Activated CD4-positive, alpha-beta T cell treated with anti-CD3 and anti-CD28 coated beads, Interleukin-2, amount 10 ng/mL, durations not matched to agents 24 days and 14 days (primary cell): ENCODE measurements at regions not wholly inside any gene's neighbourhood (a gene's known extent, or its start where the extent isn't known, plus 50 kb on each side); places are given as distances from the start of the nearest gene placed in this dataset.

ENCODE experiments used
- DNase-seq: peaks from one replicate; pipeline ENCODE4 v3.0.0; 2022
- H3K27ac Mint-ChIP-seq: one replicate; pipeline ENCODE4 v1.8.0; 2022; ENCODE audit warnings: mild to moderate bottlenecking, mixed read lengths
- H3K27me3 Mint-ChIP-seq: one replicate; pipeline ENCODE4 v1.8.0; 2022; ENCODE audit warnings: mixed read lengths
- H3K36me3 Mint-ChIP-seq: one replicate; pipeline ENCODE4 v1.8.0; 2022; ENCODE audit warnings: low read depth, mild to moderate bottlenecking, mixed read lengths
- H3K4me1 Mint-ChIP-seq: one replicate; pipeline ENCODE4 v1.8.0; 2021; ENCODE audit warnings: mixed read lengths
- H3K4me3 Mint-ChIP-seq: one replicate; pipeline ENCODE4 v1.8.0; 2022; ENCODE audit warnings: mild to moderate bottlenecking, moderate library complexity, mixed read lengths
- H3K9me3 Mint-ChIP-seq: one replicate; pipeline ENCODE4 v1.8.0; 2021; ENCODE audit warnings: mixed read lengths
- intact Hi-C: fragments of 100-400 bp; cut with micrococcal nuclease; formaldehyde crosslinking; loops from one replicate; pipeline ENCODE4 v1.15.1; 2023

GRCh38 chr13:90403330-90404082, 944.0 kb upstream of the MIR17HG start:
- intact Hi-C loops = no loop called here
- Mint-ChIP-seq H3K27ac (no peak overlapping the region), H3K36me3 (no peaks in the 10 kb centered on the region)

GRCh38 chr13:90405301-90405700, 942.2 kb upstream of the MIR17HG start:
- H3K27ac Mint-ChIP-seq = no peak overlapping the region
- DNase-seq = no peak
- H3K27me3 Mint-ChIP-seq = no peaks in the 10 kb centered on the region
- H3K9me3 Mint-ChIP-seq = no peaks in the 10 kb centered on the region
- H3K4me1 Mint-ChIP-seq = no peaks in the 10 kb centered on the region
- intact Hi-C loops = no loop called here
- H3K36me3 Mint-ChIP-seq = no peaks in the 10 kb centered on the region
- no peak overlapping the region for H3K4me3 Mint-ChIP-seq

More at GRCh38 chr13:90403330-90404082, 944.0 kb upstream of the MIR17HG start:
- no peak for DNase-seq
- Mint-ChIP-seq H3K27me3 (no peaks in the 10 kb centered on the region), H3K9me3 (no peaks in the 10 kb centered on the region), H3K4me1 (no peaks in the 10 kb centered on the region), H3K4me3 (no peak overlapping the region)

GRCh38 chr13:90412980-90413379, 934.5 kb upstream of the MIR17HG start:
- Mint-ChIP-seq H3K4me3 (no peak overlapping the region), H3K4me1 (no peaks in the 10 kb centered on the region), H3K27me3 (no peaks in the 10 kb centered on the region), H3K36me3 (no peaks in the 10 kb centered on the region), H3K27ac (no peak overlapping the region), H3K9me3 (no peaks in the 10 kb centered on the region)
- no peak for DNase-seq
- intact Hi-C loops = no loop called here

GRCh38 chr13:90413548-90413947, 933.9 kb upstream of the MIR17HG start:
- H3K4me3 Mint-ChIP-seq = no peak overlapping the region
- DNase-seq = no peak
- H3K27ac Mint-ChIP-seq = no peak overlapping the region
- no peaks in the 10 kb centered on the region for H3K36me3 Mint-ChIP-seq
- H3K4me1 Mint-ChIP-seq = no peaks in the 10 kb centered on the region
- H3K27me3 Mint-ChIP-seq = no peaks in the 10 kb centered on the region
- H3K9me3 Mint-ChIP-seq = no peaks in the 10 kb centered on the region
- intact Hi-C loops = no loop called here

GRCh38 chr13:90414691-90415596, 932.5 kb upstream of the MIR17HG start:
- intact Hi-C loops = no loop called here
- H3K27ac Mint-ChIP-seq = no peak overlapping the region
- H3K36me3 Mint-ChIP-seq = no peaks in the 10 kb centered on the region
- no peak overlapping the region for H3K4me3 Mint-ChIP-seq
- H3K27me3 Mint-ChIP-seq = no peaks in the 10 kb centered on the region
- H3K4me1 Mint-ChIP-seq = no peaks in the 10 kb centered on the region
- H3K9me3 Mint-ChIP-seq = no peaks in the 10 kb centered on the region
- no peak for DNase-seq

GRCh38 chr13:90415902-90416301, 931.6 kb upstream of the MIR17HG start:
- intact Hi-C loops = no loop called here
- no peak overlapping the region for H3K4me3 Mint-ChIP-seq
- no peak for DNase-seq
- no peaks in the 10 kb centered on the region for H3K36me3 Mint-ChIP-seq
- H3K27me3 Mint-ChIP-seq = no peaks in the 10 kb centered on the region
- H3K9me3 Mint-ChIP-seq = no peaks in the 10 kb centered on the region
- H3K27ac Mint-ChIP-seq = no peak overlapping the region
- H3K4me1 Mint-ChIP-seq = no peaks in the 10 kb centered on the region

GRCh38 chr13:90416519-90416918, 931.0 kb upstream of the MIR17HG start:
- Mint-ChIP-seq H3K9me3 (no peaks in the 10 kb centered on the region), H3K4me1 (no peaks in the 10 kb centered on the region), H3K27me3 (no peaks in the 10 kb centered on the region), H3K36me3 (no peaks in the 10 kb centered on the region), H3K4me3 (no peak overlapping the region), H3K27ac (no peak overlapping the region)
- intact Hi-C loops = no loop called here
- no peak for DNase-seq

- Mint-ChIP-seq H3K4me1 (no peaks in the 10 kb centered on the region), H3K4me3 (no peak overlapping the region), H3K36me3 (no peaks in the 10 kb centered on the region), H3K27me3 (no peaks in the 10 kb centered on the region), H3K9me3 (no peaks in the 10 kb centered on the region), H3K27ac (no peak overlapping the region)
- intact Hi-C loops = no loop called here
- no peak for DNase-seq
Observed at GRCh38 chr13:90416938-90417337, 930.5 kb upstream of the MIR17HG start.

GRCh38 chr13:90420683-90421082, 926.8 kb upstream of the MIR17HG start:
- H3K4me1 Mint-ChIP-seq = no peaks in the 10 kb centered on the region

GRCh38 chr13:90427322-90428272, 919.9 kb upstream of the MIR17HG start:
- Mint-ChIP-seq H3K27ac (no peak overlapping the region), H3K36me3 (no peaks in the 10 kb centered on the region), H3K27me3 (no peaks in the 10 kb centered on the region), H3K9me3 (no peaks in the 10 kb centered on the region), H3K4me1 (no peaks in the 10 kb centered on the region), H3K4me3 (no peak overlapping the region)
- DNase-seq = no peak
- intact Hi-C loops = no loop called here

More at GRCh38 chr13:90420683-90421082, 926.8 kb upstream of the MIR17HG start:
- DNase-seq = no peak
- H3K4me3 Mint-ChIP-seq = no peak overlapping the region
- intact Hi-C loops = no loop called here
- no peak overlapping the region for H3K27ac Mint-ChIP-seq
- H3K27me3 Mint-ChIP-seq = no peaks in the 10 kb centered on the region
- no peaks in the 10 kb centered on the region for H3K36me3 Mint-ChIP-seq
- H3K9me3 Mint-ChIP-seq = no peaks in the 10 kb centered on the region

- intact Hi-C loops = no loop called here
- no peaks in the 10 kb centered on the region for H3K9me3 Mint-ChIP-seq
- no peaks in the 10 kb centered on the region for H3K36me3 Mint-ChIP-seq
- DNase-seq = no peak
- no peaks in the 10 kb centered on the region for H3K27me3 Mint-ChIP-seq
- H3K27ac Mint-ChIP-seq = no peak overlapping the region
- H3K4me3 Mint-ChIP-seq = no peak overlapping the region
- no peaks in the 10 kb centered on the region for H3K4me1 Mint-ChIP-seq
Observed at GRCh38 chr13:90428522-90429210, 918.8 kb upstream of the MIR17HG start.

- intact Hi-C loops = no loop called here
- H3K27me3 Mint-ChIP-seq = no peaks in the 10 kb centered on the region
- H3K4me3 Mint-ChIP-seq = no peak overlapping the region
- no peaks in the 10 kb centered on the region for H3K4me1 Mint-ChIP-seq
- no peaks in the 10 kb centered on the region for H3K9me3 Mint-ChIP-seq
- no peak for DNase-seq
- H3K27ac Mint-ChIP-seq = no peak overlapping the region
- H3K36me3 Mint-ChIP-seq = no peaks in the 10 kb centered on the region
Observed at GRCh38 chr13:90430127-90430526, 917.4 kb upstream of the MIR17HG start.

- H3K4me1 Mint-ChIP-seq = no peaks in the 10 kb centered on the region
- intact Hi-C loops = no loop called here
Observed at GRCh38 chr13:90436697-90437096, 910.8 kb upstream of the MIR17HG start.

More at GRCh38 chr13:90436697-90437096, 910.8 kb upstream of the MIR17HG start:
- no peak for DNase-seq
- no peaks in the 10 kb centered on the region for H3K27me3 Mint-ChIP-seq
- H3K36me3 Mint-ChIP-seq = no peaks in the 10 kb centered on the region
- peaks cover 4% of the 10 kb centered on the region for H3K9me3 Mint-ChIP-seq
- no peak overlapping the region for H3K4me3 Mint-ChIP-seq
- H3K27ac Mint-ChIP-seq = no peak overlapping the region
